ENCODE measurements at regions not wholly inside any gene's neighbourhood (a gene's known extent, or its start where the extent isn't known, plus 50 kb on each side); places are given as distances from the start of the nearest gene placed in this dataset.
A peak's percentile ranks its signal among the peaks of the same experiment; 100 is the strongest.

DNA sequence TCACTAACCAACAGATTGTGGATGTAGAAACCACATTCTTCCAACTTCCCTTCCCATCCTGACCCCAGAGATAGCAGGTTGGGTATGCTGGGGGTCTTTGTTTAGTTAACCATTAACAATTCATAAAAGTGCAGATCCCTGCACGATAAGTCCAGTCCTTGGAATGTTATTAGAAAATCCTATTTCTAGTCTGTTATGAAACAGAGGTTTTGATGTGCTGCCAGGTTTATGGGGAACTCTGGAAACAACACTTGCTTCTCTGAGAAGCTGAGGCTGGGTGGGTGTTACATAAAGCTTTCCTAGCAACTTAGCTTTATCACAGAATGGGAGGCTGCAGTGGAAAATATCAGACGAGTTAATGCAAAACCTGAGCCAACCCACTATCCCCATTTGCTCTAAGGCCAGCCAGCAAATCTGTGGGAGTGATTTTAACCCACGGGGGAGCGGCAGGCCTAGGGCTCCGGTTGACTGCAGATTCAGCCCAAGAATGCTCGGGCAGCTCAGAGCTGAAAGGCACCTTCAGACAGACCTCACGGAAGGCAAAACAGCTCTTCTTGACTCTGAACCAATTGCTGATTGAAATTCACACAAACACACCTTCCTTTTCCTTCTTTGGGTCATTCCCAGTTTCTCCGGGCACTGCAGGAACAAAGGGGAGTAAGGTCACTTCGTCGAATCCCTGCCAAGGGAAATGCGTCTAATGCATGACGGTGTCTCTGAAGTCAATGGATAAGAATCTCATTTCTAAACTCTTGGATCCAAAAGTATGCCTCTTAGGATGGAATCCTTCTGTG, 111.7 kb upstream of the IRF2BP2 start:
- Histone ChIP-seq H2AFZ (ENCODE audit: low read length) (no peak overlapping the region), H3K79me2 (ENCODE audit: insufficient read depth, low read length) (peaks cover 50% of the 10 kb centered on the region), H3K4me2 (ENCODE audit: low read depth, low read length) (peak overlapping the region; percentile 95), H3K9me3 (ENCODE audit: low read length) (no peaks in the 10 kb centered on the region), H3K27me3 (ENCODE audit: control insufficient read depth in 1 of 2, insufficient read depth in 2 of 2, low read length in 2 of 2) (no peaks in the 10 kb centered on the region; a peak in 1 of 5 replicates), H4K20me1 (ENCODE audit: insufficient read depth, low read length) (no peaks in the 10 kb centered on the region), H3K36me3 (replicated peaks in 1 of 2; ENCODE audit: control insufficient read depth in 1 of 2, insufficient read depth in 2 of 2, low read length in 2 of 2) (no peaks in the 10 kb centered on the region; a peak in 1 of 5 replicates), H3K9ac (ENCODE audit: insufficient read depth, low read depth, low read length) (peak overlapping the region; percentile 98), H3K27ac (ENCODE audit: extremely low read length, insufficient read depth, low read length) (peak overlapping the region; percentile 99), H3K4me3 (replicated peaks in 1 of 3; ENCODE audit: insufficient read depth in 1 of 3, low read depth in 2 of 3, low read length in 3 of 3) (peak overlapping the region; percentile 9 to 61 (median 35); a peak in 5 of 6 replicates), H3K4me1 (ENCODE audit: insufficient read depth, low read length) (peaks cover 97% of the 10 kb centered on the region)
- CTCF ChIA-PET (ENCODE audit: low intra/inter-chr PET ratio, low total read pairs) = no interaction called here
- DNase-seq (ENCODE audit: low spot score) = peak; percentile 97
- ATAC-seq = no peak
- WGBS (ENCODE audit: low lambda C conversion rate) = 10% methylated on average over 9 of the region's 12 CpGs
- BruUV-seq (replicated peaks) = TSS peak; percentile 21
- in situ Hi-C loops (cut with HindIII; ENCODE audit: extremely low pct_ligation_motif_present, low pct_unique_long_range_greater_than_20kb) = loop anchor here (5.0 to 10.0 kb wide), 3 partner anchors 156 to 363 kb away; no protein-coding TSS in a partner anchor
- intact Hi-C loops (cut with micrococcal nuclease; ENCODE audit: unreplicated experiment) = loop anchor here (5.0 to 10.0 kb wide), 2 partner anchors 227 to 256 kb away; no protein-coding TSS in a partner anchor
- FAIRE-seq = peak; percentile 96
- POLR2A ChIA-PET = interaction anchor here (0.7 to 19.4 kb wide), 30 partner anchors 7 to 362 kb away, joined by 3 to 1137 read pairs (median 8); partner anchors contain the start of gene IRF2BP2
- TF ChIP-seq TSC22D2 (CRISPR knock-in tag; IDR thresholded peaks at IDR 0.05; ENCODE audit: borderline replicate concordance) = no peak; the same call in 1 of the 2 replicates
- no peak for TF ChIP-seq NFKB2 (CRISPR knock-in tag; IDR thresholded peaks at IDR 0.05; ENCODE audit: borderline replicate concordance)
- TF ChIP-seq RBM39 (IDR thresholded peaks at IDR 0.05; ENCODE audit: low read depth, low read length, poor library complexity, severe bottlenecking) = no peak
- TF ChIP-seq TARDBP (CRISPR knock-in tag; IDR thresholded peaks at IDR 0.05) = peak; percentile 46; the same call in 1 of the 2 replicates
- TF ChIP-seq NPAS2 (CRISPR knock-in tag; IDR thresholded peaks at IDR 0.05; ENCODE audit: borderline replicate concordance) = no peak
- peak; percentile 74 for TF ChIP-seq ATF2 (CRISPR knock-in tag; IDR thresholded peaks at IDR 0.05)
- TF ChIP-seq UBTF (CRISPR knock-in tag; IDR thresholded peaks at IDR 0.05) = peak; percentile 73
- TF ChIP-seq ZNF230 (CRISPR knock-in tag; IDR thresholded peaks at IDR 0.05) = no peak
- no peak for TF ChIP-seq IRX3 (CRISPR knock-in tag; IDR thresholded peaks at IDR 0.05; ENCODE audit: borderline replicate concordance, low read depth)
- no peak for TF ChIP-seq RBAK (CRISPR knock-in tag; IDR thresholded peaks at IDR 0.05)
- TF ChIP-seq THRA (CRISPR knock-in tag; IDR thresholded peaks at IDR 0.05; ENCODE audit: borderline replicate concordance) = peak; percentile 90
- peak; percentile 93 for TF ChIP-seq TEF (CRISPR knock-in tag; IDR thresholded peaks at IDR 0.05)
- TF ChIP-seq HOXA9 (CRISPR knock-in tag; IDR thresholded peaks at IDR 0.05; ENCODE audit: borderline replicate concordance) = no peak; the same call in 1 of the 2 replicates
- no peak for TF ChIP-seq RBM22 (optimal IDR thresholded peaks at IDR 0.05; ENCODE audit: low read length)
- peak; percentile 36; the same call in 1 of the 2 replicates for TF ChIP-seq TOE1 (CRISPR knock-in tag; IDR thresholded peaks at IDR 0.05)
- TF ChIP-seq, protein P1, sequence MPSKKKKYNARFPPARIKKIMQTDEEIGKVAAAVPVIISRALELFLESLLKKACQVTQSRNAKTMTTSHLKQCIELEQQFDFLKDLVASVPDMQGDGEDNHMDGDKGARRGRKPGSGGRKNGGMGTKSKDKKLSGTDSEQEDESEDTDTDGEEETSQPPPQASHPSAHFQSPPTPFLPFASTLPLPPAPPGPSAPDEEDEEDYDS (CRISPR knock-in tag; IDR thresholded peaks at IDR 0.05) = peak; percentile 92
